ENCODE measurements at regions not wholly inside any gene's neighbourhood (a gene's known extent, or its start where the extent isn't known, plus 50 kb on each side); places are given as distances from the start of the nearest gene placed in this dataset.

GRCh38 chr14:100466111-100466856, 120.9 kb downstream of the BEGAIN start:
- no peak overlapping the region for H3K4me3 Mint-ChIP-seq (ENCODE audit: unreplicated experiment)
- TF ChIP-seq CTCF (IDR thresholded peaks at IDR 0.05; ENCODE audit: unreplicated experiment): no peak
- peaks cover 9% of the 10 kb centered on the region for H3K27me3 Mint-ChIP-seq (ENCODE audit: unreplicated experiment)
- peaks cover 11% of the 10 kb centered on the region for H3K36me3 Mint-ChIP-seq (ENCODE audit: low read depth, unreplicated experiment)
- H3K4me1 Mint-ChIP-seq (ENCODE audit: unreplicated experiment): peaks cover 13% of the 10 kb centered on the region
- no peak for DNase-seq (ENCODE audit: low spot score)
- no peak overlapping the region for H3K27ac Mint-ChIP-seq (ENCODE audit: unreplicated experiment)
- H3K9me3 Mint-ChIP-seq (ENCODE audit: unreplicated experiment): no peaks in the 10 kb centered on the region

GRCh38 chr14:100467046-100467750, 120.0 kb downstream of the BEGAIN start:
- H3K4me1 Mint-ChIP-seq (ENCODE audit: unreplicated experiment): peaks cover 13% of the 10 kb centered on the region
- H3K27ac Mint-ChIP-seq (ENCODE audit: unreplicated experiment): no peak overlapping the region
- TF ChIP-seq CTCF (IDR thresholded peaks at IDR 0.05; ENCODE audit: unreplicated experiment): no peak
- no peak for DNase-seq (ENCODE audit: low spot score)
- H3K36me3 Mint-ChIP-seq (ENCODE audit: low read depth, unreplicated experiment): peaks cover 11% of the 10 kb centered on the region
- no peaks in the 10 kb centered on the region for H3K9me3 Mint-ChIP-seq (ENCODE audit: unreplicated experiment)
- H3K27me3 Mint-ChIP-seq (ENCODE audit: unreplicated experiment): peaks cover 9% of the 10 kb centered on the region
- H3K4me3 Mint-ChIP-seq (ENCODE audit: unreplicated experiment): no peak overlapping the region

- no peaks in the 10 kb centered on the region for H3K9me3 Mint-ChIP-seq (ENCODE audit: unreplicated experiment)
- no peak overlapping the region for H3K4me3 Mint-ChIP-seq (ENCODE audit: unreplicated experiment)
- no peak overlapping the region for H3K27ac Mint-ChIP-seq (ENCODE audit: unreplicated experiment)
- H3K27me3 Mint-ChIP-seq (ENCODE audit: unreplicated experiment): peaks cover 9% of the 10 kb centered on the region
- no peak for TF ChIP-seq CTCF (IDR thresholded peaks at IDR 0.05; ENCODE audit: unreplicated experiment)
- peaks cover 13% of the 10 kb centered on the region for H3K4me1 Mint-ChIP-seq (ENCODE audit: unreplicated experiment)
- DNase-seq (ENCODE audit: low spot score): no peak
- H3K36me3 Mint-ChIP-seq (ENCODE audit: low read depth, unreplicated experiment): peaks cover 11% of the 10 kb centered on the region
These were observed 119.3 kb downstream of the BEGAIN start for GRCh38 chr14:100467939-100468338.

- no peaks in the 10 kb centered on the region for H3K9me3 Mint-ChIP-seq (ENCODE audit: unreplicated experiment)
- H3K4me3 Mint-ChIP-seq (ENCODE audit: unreplicated experiment): no peak overlapping the region
- TF ChIP-seq CTCF (IDR thresholded peaks at IDR 0.05; ENCODE audit: unreplicated experiment): no peak
- no peak overlapping the region for H3K27ac Mint-ChIP-seq (ENCODE audit: unreplicated experiment)
- H3K4me1 Mint-ChIP-seq (ENCODE audit: unreplicated experiment): peaks cover 13% of the 10 kb centered on the region
- DNase-seq (ENCODE audit: low spot score): no peak
- peaks cover 11% of the 10 kb centered on the region for H3K36me3 Mint-ChIP-seq (ENCODE audit: low read depth, unreplicated experiment)
- H3K27me3 Mint-ChIP-seq (ENCODE audit: unreplicated experiment): peaks cover 9% of the 10 kb centered on the region
These were observed 118.7 kb downstream of the BEGAIN start for GRCh38 chr14:100468557-100468956.

Data from endothelial cell (in vitro differentiated cells).